OCI-LY1 (cell line): ENCODE measurements at regions not wholly inside any gene's neighbourhood (a gene's known extent, or its start where the extent isn't known, plus 50 kb on each side); places are given as distances from the start of the nearest gene placed in this dataset.

Source experiments
- H2AFZ ChIP-seq: fragments of 200-600 bp; sonication (generic), shearing (Covaris generic); 2 replicates; pipeline ENCODE4 v1.6.0; 2014; ENCODE audit warnings: antibody characterized with exemption, mild to moderate bottlenecking, low read length
- H3F3A ChIP-seq: fragments of 200-600 bp; sonication (generic), shearing (Covaris generic); 2 replicates; pipeline ENCODE4 v1.6.0; 2014; ENCODE audit warnings: mild to moderate bottlenecking, antibody characterized with exemption, low read length, moderate library complexity; ENCODE audit not compliant: insufficient read depth
- H3K27ac ChIP-seq: fragments of 200-600 bp; sonication (generic); 2 replicates; pipeline ENCODE4 v1.5.1; 2014; ENCODE audit warnings: low read length, mixed run types, mild to moderate bottlenecking, low read depth; ENCODE audit not compliant: poor library complexity, severe bottlenecking
- H3K27me3 ChIP-seq: fragments of 200-600 bp; sonication (generic); 2 replicates; pipeline ENCODE4 v1.6.0; 2014; ENCODE audit warnings: antibody characterized with exemption, mild to moderate bottlenecking, low read length, moderate library complexity; ENCODE audit not compliant: insufficient read depth
- H3K36me3 ChIP-seq: fragments of 200-600 bp; sonication (generic); 2 replicates; pipeline ENCODE4 v1.6.1; 2014; ENCODE audit warnings: mild to moderate bottlenecking, antibody characterized with exemption, low read length, moderate library complexity, mixed read lengths; ENCODE audit not compliant: insufficient read depth
- H3K4me1 ChIP-seq: fragments of 200-600 bp; sonication (generic); 2 replicates; pipeline ENCODE4 v1.5.1; 2014; ENCODE audit warnings: mild to moderate bottlenecking, low read length, moderate library complexity; ENCODE audit not compliant: insufficient read depth, severe bottlenecking
- H3K4me2 ChIP-seq: fragments of 200-600 bp; sonication (generic), shearing (Covaris generic); 2 replicates; pipeline ENCODE4 v1.6.1; 2014; ENCODE audit warnings: low read length
- H3K4me3 ChIP-seq: fragments of 200-600 bp; sonication (generic); 2 replicates; pipeline ENCODE4 v1.5.1; 2014; ENCODE audit warnings: low read length, low read depth, mild to moderate bottlenecking, mixed read lengths; ENCODE audit not compliant: poor library complexity, severe bottlenecking
- H3K79me2 ChIP-seq: fragments of 200-600 bp; shearing (Covaris generic); 2 replicates; pipeline ENCODE4 v1.6.1; 2016; ENCODE audit warnings: mixed run types, low read length, mixed read lengths; ENCODE audit not compliant: insufficient read depth
- H3K9ac ChIP-seq: fragments of 200-600 bp; sonication (generic), shearing (Covaris generic); 2 replicates; pipeline ENCODE4 v1.6.1; 2014; ENCODE audit warnings: mild to moderate bottlenecking, low read length, mixed read lengths
- H3K9me2 ChIP-seq: fragments of 200-600 bp; sonication (generic), shearing (Covaris generic); 2 replicates; pipeline ENCODE4 v1.6.1; 2014; ENCODE audit warnings: low read depth, mild to moderate bottlenecking, low read length, mixed read lengths
- H3K9me3 ChIP-seq: fragments of 200-600 bp; shearing (Covaris generic); 2 replicates; pipeline ENCODE4 v1.6.1; 2014; ENCODE audit warnings: low read length, mixed read lengths
- H4K20me1 ChIP-seq: fragments of 200-600 bp; sonication (generic), shearing (Covaris generic); 2 replicates; pipeline ENCODE4 v1.6.0; 2016; ENCODE audit warnings: mild to moderate bottlenecking, low read length; ENCODE audit not compliant: insufficient read depth
- CTCF ChIP-seq: fragments of 200-600 bp; sonication (generic), shearing (Covaris generic); IDR thresholded peaks from 2 replicates; pipeline ENCODE4 v1.5.1; 2017; ENCODE audit warnings: mild to moderate bottlenecking, antibody characterized with exemption, low read length, moderate library complexity, mixed read lengths
- EZH2 ChIP-seq: fragments of 200-600 bp; sonication (generic), shearing (Covaris generic); IDR thresholded peaks from 2 replicates; pipeline ENCODE4 v1.8.0; 2017; ENCODE audit warnings: borderline replicate concordance, mixed run types, mild to moderate bottlenecking, antibody characterized with exemption, low read length, moderate library complexity, mixed read lengths

GRCh38 chr7:3218411-3219225 lies 82.4 kb upstream of the SDK1 start:
- TF ChIP-seq CTCF: no peak
- TF ChIP-seq EZH2: no peak
- Histone ChIP-seq H3K79me2 (no peaks in the 10 kb centered on the region), H3K27me3 (no peaks in the 10 kb centered on the region), H3K27ac (no peak overlapping the region), H3K9me3 (no peaks in the 10 kb centered on the region), H3K9me2 (no peaks in the 10 kb centered on the region), H2AFZ (no peak overlapping the region), H3K4me1 (no peaks in the 10 kb centered on the region), H3K4me3 (no peak overlapping the region), H3K4me2 (no peak overlapping the region), H3K36me3 (no peaks in the 10 kb centered on the region), H4K20me1 (no peaks in the 10 kb centered on the region), H3K9ac (no peak overlapping the region), H3F3A (no peaks in the 10 kb centered on the region)

- no peak for TF ChIP-seq EZH2
- TF ChIP-seq CTCF: no peak
Measured at GRCh38 chr7:3229904-3230470, 71.1 kb upstream of the SDK1 start.

GRCh38 chr7:3230908-3231307 lies 70.1 kb upstream of the SDK1 start:
- peaks cover 1% of the 10 kb centered on the region; the same call in 1 of the 2 replicates for H3K9me3 ChIP-seq
- no peaks in the 10 kb centered on the region for H3K36me3 ChIP-seq
- no peak overlapping the region for H2AFZ ChIP-seq
- H3K27ac ChIP-seq: no peak overlapping the region
- no peaks in the 10 kb centered on the region for H3K9me2 ChIP-seq
- TF ChIP-seq CTCF (no peak), EZH2 (no peak)
- H3K9ac ChIP-seq: no peak overlapping the region
- no peak overlapping the region for H3K4me2 ChIP-seq
- H3K4me3 ChIP-seq: no peak overlapping the region
- no peaks in the 10 kb centered on the region for H3K79me2 ChIP-seq
- H3K4me1 ChIP-seq: no peaks in the 10 kb centered on the region
- no peaks in the 10 kb centered on the region for H3F3A ChIP-seq
- no peaks in the 10 kb centered on the region for H4K20me1 ChIP-seq
- H3K27me3 ChIP-seq: no peaks in the 10 kb centered on the region

More at GRCh38 chr7:3229904-3230470, 71.1 kb upstream of the SDK1 start:
- H3K36me3 ChIP-seq: no peaks in the 10 kb centered on the region
- no peak overlapping the region for H3K27ac ChIP-seq
- 0 out of 2 replicates have a peak, but pooled peaks cover under 1% of the 10 kb centered on the region for H3K27me3 ChIP-seq
- H4K20me1 ChIP-seq: no peaks in the 10 kb centered on the region
- H3K79me2 ChIP-seq: no peaks in the 10 kb centered on the region
- no peak overlapping the region for H3K4me3 ChIP-seq
- no peaks in the 10 kb centered on the region for H3K9me3 ChIP-seq
- H2AFZ ChIP-seq: no peak overlapping the region
- no peaks in the 10 kb centered on the region for H3F3A ChIP-seq
- H3K4me2 ChIP-seq: no peak overlapping the region
- H3K4me1 ChIP-seq: no peaks in the 10 kb centered on the region
- H3K9ac ChIP-seq: no peak overlapping the region
- H3K9me2 ChIP-seq: no peaks in the 10 kb centered on the region
